ENCODE measurements at regions not wholly inside any gene's neighbourhood (a gene's known extent, or its start where the extent isn't known, plus 50 kb on each side); places are given as distances from the start of the nearest gene placed in this dataset.

DNA sequence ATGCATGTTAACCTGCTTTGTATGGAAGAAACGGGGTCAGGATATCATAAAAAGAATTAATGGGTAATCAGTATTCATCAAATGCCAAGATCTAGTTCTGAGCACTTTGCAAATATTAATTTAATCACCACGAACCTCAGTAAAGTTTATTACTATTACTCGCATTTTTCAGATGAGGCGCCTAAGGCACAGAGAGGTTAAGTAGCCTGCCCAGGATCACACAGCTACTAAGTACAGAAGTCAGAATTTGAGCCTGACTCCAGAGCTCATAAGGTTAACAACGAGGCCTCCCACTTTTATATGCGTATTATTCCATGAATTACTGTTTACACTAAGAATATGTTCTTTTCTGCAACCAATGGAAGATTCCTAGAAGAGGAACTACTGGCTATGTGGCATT is 109.6 kb upstream of the KLF13 start:
- TF ChIP-seq POLR2A (IDR thresholded peaks at IDR 0.05; ENCODE audit: low read length), result no peak
- no peak for TF ChIP-seq GATA1 (IDR thresholded peaks at IDR 0.05; ENCODE audit: low read depth, low read length)

Data from erythroblast (primary cell).